Hypothalamus (tissue), 51 donors: ENCODE measurements at regions not wholly inside any gene's neighbourhood (a gene's known extent, or its start where the extent isn't known, plus 50 kb on each side); places are given as distances from the start of the nearest gene placed in this dataset.
A peak's percentile ranks its signal among the peaks of the same experiment; 100 is the strongest.

ENCODE experiments used
- DNase-seq, 51 donors: peaks; one replicate each; lab custom pipeline; 2025; lab: John Stamatoyannopoulos, UW

GRCh38 chr15:70557521-70558258 is 205.7 kb downstream of the UACA start:
- DNase-seq = no peak

- no peak for DNase-seq
Measured at GRCh38 chr15:70556779-70557178, 206.6 kb downstream of the UACA start.

GRCh38 chr15:70556151-70556741 is 207.1 kb downstream of the UACA start:
- DNase-seq = no peak

- no peak for DNase-seq
Measured at GRCh38 chr15:70555713-70556112, 207.6 kb downstream of the UACA start.

- no peak for DNase-seq
Measured at GRCh38 chr15:70547846-70548487, 215.4 kb downstream of the UACA start.

GRCh38 chr15:70545526-70545925 is 217.8 kb downstream of the UACA start:
- no peak for DNase-seq

- no peak for DNase-seq
Measured at GRCh38 chr15:70541511-70541910, 221.8 kb downstream of the UACA start.

GRCh38 chr15:70539912-70540530 is 223.3 kb downstream of the UACA start:
- no peak for DNase-seq

- no peak for DNase-seq
Measured at GRCh38 chr15:70539409-70539808, 223.9 kb downstream of the UACA start.

- DNase-seq = no peak
Measured at GRCh38 chr15:70538278-70538677, 225.1 kb downstream of the UACA start.

- no peak for DNase-seq
Measured at GRCh38 chr15:70535955-70536338, 227.4 kb downstream of the UACA start.

- DNase-seq = peak in 1 of 51 donors; percentile 6
Measured at GRCh38 chr15:70535071-70535954, 228.0 kb downstream of the UACA start.

GRCh38 chr15:70533931-70534742 is 229.2 kb downstream of the UACA start:
- DNase-seq = no peak

GRCh38 chr15:70532531-70533186 is 230.7 kb downstream of the UACA start:
- DNase-seq = no peak

GRCh38 chr15:70531576-70531975 is 231.8 kb downstream of the UACA start:
- no peak for DNase-seq

- no peak for DNase-seq
Measured at GRCh38 chr15:70530906-70531305, 232.5 kb downstream of the UACA start.

- no peak for DNase-seq
Measured at GRCh38 chr15:70530503-70530902, 232.9 kb downstream of the UACA start.

GRCh38 chr15:70530017-70530499 is 233.3 kb downstream of the UACA start:
- no peak for DNase-seq

- DNase-seq = no peak
Measured at GRCh38 chr15:70528816-70529215, 234.5 kb downstream of the UACA start.
